Bronchial epithelial cell (primary cell): ENCODE measurements at regions not wholly inside any gene's neighbourhood (a gene's known extent, or its start where the extent isn't known, plus 50 kb on each side); places are given as distances from the start of the nearest gene placed in this dataset.

Source experiments
- DNase-seq: peaks from one replicate; pipeline ENCODE4 v3.0.0-alpha.2; 2010; ENCODE audit warnings: low read depth
- FAIRE-seq: peaks from 2 replicates; lab custom pipeline; 2011; peaks lifted over from hg19 to GRCh38; lab: Jason Lieb, UNC
- H3K27me3 ChIP-seq: 2 replicates; pipeline ENCODE4 v1.5.1; 2011; ENCODE audit warnings: low read length; ENCODE audit not compliant: control insufficient read depth, insufficient read depth
- H3K36me3 ChIP-seq: 2 replicates; pipeline ENCODE4 v1.5.1; 2011; ENCODE audit warnings: low read length; ENCODE audit not compliant: control insufficient read depth, insufficient read depth
- H3K4me3 ChIP-seq: 2 replicates; pipeline ENCODE4 v1.5.1; 2011; ENCODE audit warnings: mild to moderate bottlenecking, low read depth, low read length, control low read depth
- CTCF ChIP-seq: IDR thresholded peaks from 2 replicates; pipeline ENCODE4 v1.5.1; 2011; ENCODE audit warnings: mild to moderate bottlenecking, moderate library complexity, low read length, control low read depth, inconsistent platforms; ENCODE audit not compliant: insufficient read depth, severe bottlenecking

GRCh38 chr20:11043001-11043400 is 369.2 kb upstream of the JAG1 start:
- DNase-seq (no peak), FAIRE-seq (peak; percentile 82)
- TF ChIP-seq CTCF: no peak
- no peaks in the 10 kb centered on the region for H3K27me3 ChIP-seq
- no peak overlapping the region for H3K4me3 ChIP-seq
- no peaks in the 10 kb centered on the region for H3K36me3 ChIP-seq

- no peak for FAIRE-seq
- DNase-seq: no peak
- Histone ChIP-seq H3K4me3 (no peak overlapping the region), H3K27me3 (no peaks in the 10 kb centered on the region), H3K36me3 (no peaks in the 10 kb centered on the region)
- no peak for TF ChIP-seq CTCF
Measured at GRCh38 chr20:11044561-11044960, 370.8 kb upstream of the JAG1 start.

GRCh38 chr20:11045412-11046175 is 371.8 kb upstream of the JAG1 start:
- no peak overlapping the region for H3K4me3 ChIP-seq
- TF ChIP-seq CTCF: no peak
- H3K27me3 ChIP-seq: no peaks in the 10 kb centered on the region
- DNase-seq (no peak), FAIRE-seq (no peak)
- no peaks in the 10 kb centered on the region for H3K36me3 ChIP-seq

- Histone ChIP-seq H3K4me3 (no peak overlapping the region), H3K36me3 (no peaks in the 10 kb centered on the region), H3K27me3 (no peaks in the 10 kb centered on the region)
- TF ChIP-seq CTCF: no peak
- DNase-seq (peak; percentile 80), FAIRE-seq (no peak)
Measured at GRCh38 chr20:11047559-11047958, 373.8 kb upstream of the JAG1 start.

- TF ChIP-seq CTCF: no peak
- Histone ChIP-seq H3K27me3 (no peaks in the 10 kb centered on the region), H3K4me3 (no peak overlapping the region), H3K36me3 (no peaks in the 10 kb centered on the region)
- FAIRE-seq: no peak
- DNase-seq: no peak
Measured at GRCh38 chr20:11048739-11049138, 374.9 kb upstream of the JAG1 start.

GRCh38 chr20:11050350-11050749 is 376.6 kb upstream of the JAG1 start:
- FAIRE-seq (no peak), DNase-seq (no peak)
- TF ChIP-seq CTCF: no peak
- Histone ChIP-seq H3K27me3 (no peaks in the 10 kb centered on the region), H3K4me3 (no peak overlapping the region), H3K36me3 (no peaks in the 10 kb centered on the region)
